ENCODE measurements at regions not wholly inside any gene's neighbourhood (a gene's known extent, or its start where the extent isn't known, plus 50 kb on each side); places are given as distances from the start of the nearest gene placed in this dataset.

- H4K20me1 ChIP-seq (ENCODE audit: insufficient read depth): no peaks in the 10 kb centered on the region
- TF ChIP-seq MAX (IDR thresholded peaks at IDR 0.05): no peak
- TF ChIP-seq ZFX (IDR thresholded peaks at IDR 0.05): no peak
- no peak for TF ChIP-seq CEBPB (IDR thresholded peaks at IDR 0.05; ENCODE audit: low read depth)
- TF ChIP-seq ATF3 (IDR thresholded peaks at IDR 0.05): no peak
- TF ChIP-seq SRF (IDR thresholded peaks at IDR 0.05; ENCODE audit: low read depth): no peak
- no peak for TF ChIP-seq ZNF274 (IDR thresholded peaks at IDR 0.05; ENCODE audit: low read depth, low read length)
- no peak for TF ChIP-seq POLR2A (IDR thresholded peaks at IDR 0.05; ENCODE audit: borderline replicate concordance, extremely low read depth, insufficient read depth, insufficient read length)
- TF ChIP-seq POLR2AphosphoS5 (IDR thresholded peaks at IDR 0.05; ENCODE audit: low read depth, low read length): no peak
- TF ChIP-seq EZH2 (IDR thresholded peaks at IDR 0.05): no peak
- no peak for TF ChIP-seq SIN3A (IDR thresholded peaks at IDR 0.05; ENCODE audit: low read depth)
- no peak for TF ChIP-seq CTCF (IDR thresholded peaks at IDR 0.05 in 2 of 3, conservative IDR thresholded peaks at IDR 0.05 in 1 of 3; ENCODE audit: borderline replicate concordance in 1 of 3, insufficient read depth in 1 of 3, low read depth in 2 of 3, low read length in 2 of 3)
- TF ChIP-seq ZBTB33 (IDR thresholded peaks at IDR 0.05; ENCODE audit: extremely low read depth, insufficient replicate concordance, low read length): no peak
- TF ChIP-seq YY1 (IDR thresholded peaks at IDR 0.05; ENCODE audit: extremely low read depth, insufficient replicate concordance, low read depth, low read length): no peak
- no peak for TF ChIP-seq EGR1 (IDR thresholded peaks at IDR 0.05; ENCODE audit: low read depth)
- TF ChIP-seq TCF7L2 (IDR thresholded peaks at IDR 0.05; ENCODE audit: borderline replicate concordance, extremely low read depth, insufficient read depth, insufficient read length): no peak
- no peak for TF ChIP-seq RAD21 (IDR thresholded peaks at IDR 0.05; ENCODE audit: low read depth)
- TF ChIP-seq JUND (IDR thresholded peaks at IDR 0.05): no peak
- no peak for TF ChIP-seq SP1 (IDR thresholded peaks at IDR 0.05; ENCODE audit: low read depth)
- no peak for TF ChIP-seq FOSL1 (IDR thresholded peaks at IDR 0.05; ENCODE audit: low read depth)
- no peak for TF ChIP-seq EZH2phosphoT487 (IDR thresholded peaks at IDR 0.05; ENCODE audit: borderline replicate concordance)
- CTCF ChIA-PET: no interaction called here
Observed at GRCh38 chr16:13772782-13773181, 147.2 kb upstream of the ERCC4 start.

More at GRCh38 chr16:13772782-13773181, 147.2 kb upstream of the ERCC4 start:
- intact Hi-C loops (cut with micrococcal nuclease): no loop called here
- H2AFZ ChIP-seq (ENCODE audit: low read depth, low read length, poor library complexity, severe bottlenecking): no peak overlapping the region
- H3K9me3 ChIP-seq (ENCODE audit: control insufficient read depth in 1 of 2, insufficient read depth in 1 of 2, low read depth in 1 of 2, low read length in 2 of 2): no peaks in the 10 kb centered on the region
- no peak overlapping the region for H3K4me3 ChIP-seq (replicated peaks in 1 of 2; ENCODE audit: low read depth in 1 of 2, low read length in 2 of 2)
- no peak overlapping the region for H3K4me2 ChIP-seq (ENCODE audit: low read length)
- RAD21 ChIA-PET (ENCODE audit: low non-redundant PET in 1 of 2, low total read pairs in 2 of 2, uncharacterized antibody in 2 of 2, unreplicated experiment in 2 of 2): no interaction called here
- DNase-seq (ENCODE audit: low read depth, low spot score) (no peak), ATAC-seq (no peak)
- H3K27me3 ChIP-seq (ENCODE audit: insufficient read depth, low read length): peaks cover 14% of the 10 kb centered on the region
- H3K36me3 ChIP-seq (ENCODE audit: control insufficient read depth in 1 of 2, insufficient read depth in 2 of 2, low read length in 2 of 2): no peaks in the 10 kb centered on the region
- POLR2A ChIA-PET: no interaction called here
- H3K79me2 ChIP-seq (ENCODE audit: insufficient read depth, low read length): no peaks in the 10 kb centered on the region
- no TSS peak for BruUV-seq (replicated peaks)
- H3K9me2 ChIP-seq (ENCODE audit: insufficient read depth): no peaks in the 10 kb centered on the region
- H3K9ac ChIP-seq (ENCODE audit: low read length): no peak overlapping the region
- no peaks in the 10 kb centered on the region for H3K4me1 ChIP-seq (ENCODE audit: control insufficient read depth in 1 of 2, insufficient read depth in 2 of 2, low read length in 2 of 2)
- H3K27ac ChIP-seq (ENCODE audit: low read depth, low read length): no peak overlapping the region
